ENCODE measurements at regions not wholly inside any gene's neighbourhood (a gene's known extent, or its start where the extent isn't known, plus 50 kb on each side); places are given as distances from the start of the nearest gene placed in this dataset.

- TF ChIP-seq EGR1 (IDR thresholded peaks at IDR 0.05; ENCODE audit: borderline replicate concordance, low read depth, low read length) (no peak), CTCF (IDR thresholded peaks at IDR 0.05; ENCODE audit: control extremely low read depth in 1 of 3, insufficient read depth in 1 of 3, low read depth in 1 of 3, low read length in 3 of 3) (no peak), RXRA (IDR thresholded peaks at IDR 0.05; ENCODE audit: insufficient read depth, low read depth, low read length) (no peak), HDAC2 (IDR thresholded peaks at IDR 0.05; ENCODE audit: borderline replicate concordance in 1 of 2, low read depth in 2 of 2, low read length in 2 of 2) (no peak), RAD21 (IDR thresholded peaks at IDR 0.05 in 1 of 2, conservative IDR thresholded peaks at IDR 0.05 in 1 of 2; ENCODE audit: low read depth in 2 of 2, low read length in 2 of 2) (no peak), POLR2AphosphoS5 (IDR thresholded peaks at IDR 0.05; ENCODE audit: low read depth, low read length) (no peak), EZH2 (IDR thresholded peaks at IDR 0.05; ENCODE audit: low read depth, low read length, severe bottlenecking) (no peak), YY1 (IDR thresholded peaks at IDR 0.05; ENCODE audit: low read depth, low read length) (no peak), EP300 (IDR thresholded peaks at IDR 0.05; ENCODE audit: borderline replicate concordance in 1 of 2, low read depth in 2 of 2, low read length in 2 of 2) (no peak), NANOG (IDR thresholded peaks at IDR 0.05; ENCODE audit: insufficient read depth, low read depth, low read length, poor library complexity, severe bottlenecking) (no peak), BRCA1 (IDR thresholded peaks at IDR 0.05; ENCODE audit: low read depth, low read length) (no peak)
- TF ChIP-seq, protein P1, sequence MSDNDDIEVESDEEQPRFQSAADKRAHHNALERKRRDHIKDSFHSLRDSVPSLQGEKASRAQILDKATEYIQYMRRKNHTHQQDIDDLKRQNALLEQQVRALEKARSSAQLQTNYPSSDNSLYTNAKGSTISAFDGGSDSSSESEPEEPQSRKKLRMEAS (IDR thresholded peaks at IDR 0.05) = no peak
- TF ChIP-seq, protein P2, sequence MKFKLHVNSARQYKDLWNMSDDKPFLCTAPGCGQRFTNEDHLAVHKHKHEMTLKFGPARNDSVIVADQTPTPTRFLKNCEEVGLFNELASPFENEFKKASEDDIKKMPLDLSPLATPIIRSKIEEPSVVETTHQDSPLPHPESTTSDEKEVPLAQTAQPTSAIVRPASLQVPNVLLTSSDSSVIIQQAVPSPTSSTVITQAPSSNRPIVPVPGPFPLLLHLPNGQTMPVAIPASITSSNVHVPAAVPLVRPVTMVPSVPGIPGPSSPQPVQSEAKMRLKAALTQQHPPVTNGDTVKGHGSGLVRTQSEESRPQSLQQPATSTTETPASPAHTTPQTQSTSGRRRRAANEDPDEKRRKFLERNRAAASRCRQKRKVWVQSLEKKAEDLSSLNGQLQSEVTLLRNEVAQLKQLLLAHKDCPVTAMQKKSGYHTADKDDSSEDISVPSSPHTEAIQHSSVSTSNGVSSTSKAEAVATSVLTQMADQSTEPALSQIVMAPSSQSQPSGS (IDR thresholded peaks at IDR 0.05; ENCODE audit: low read length) = no peak
These were observed 339.1 kb downstream of the BTBD3 start for GRCh38 chr20:12256806-12257205.

Measured in H1 (cell line).